Bone marrow (tissue), 2 donors: ENCODE measurements at regions not wholly inside any gene's neighbourhood (a gene's known extent, or its start where the extent isn't known, plus 50 kb on each side); places are given as distances from the start of the nearest gene placed in this dataset.

Experiments
- DNase-seq, 2 donors: peaks; one replicate each; lab custom pipeline; 2025; lab: John Stamatoyannopoulos, UW

- DNase-seq, result no peak
These were observed 135.4 kb upstream of the PCBD1 start for GRCh38 chr10:71023704-71024283.

DNA sequence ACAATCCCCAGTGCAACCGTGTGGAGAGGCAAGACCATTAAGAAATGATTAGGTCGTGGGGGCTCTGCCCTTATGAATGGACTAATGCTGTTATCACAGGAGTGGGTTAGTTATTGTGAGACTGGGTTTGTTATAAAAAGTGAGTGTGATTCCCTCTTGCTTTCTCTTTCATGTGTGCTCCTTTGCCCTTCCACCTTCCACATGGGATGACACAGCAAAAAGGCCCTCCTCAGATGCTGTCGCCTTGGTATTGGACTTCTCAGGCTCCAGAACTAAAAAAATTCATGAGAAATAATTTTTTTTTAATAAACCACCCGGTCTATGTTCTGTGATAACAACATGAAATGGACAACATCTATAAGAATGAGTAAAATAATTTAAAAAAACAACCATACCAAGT, 136.1 kb upstream of the PCBD1 start:
- no peak for DNase-seq

DNA sequence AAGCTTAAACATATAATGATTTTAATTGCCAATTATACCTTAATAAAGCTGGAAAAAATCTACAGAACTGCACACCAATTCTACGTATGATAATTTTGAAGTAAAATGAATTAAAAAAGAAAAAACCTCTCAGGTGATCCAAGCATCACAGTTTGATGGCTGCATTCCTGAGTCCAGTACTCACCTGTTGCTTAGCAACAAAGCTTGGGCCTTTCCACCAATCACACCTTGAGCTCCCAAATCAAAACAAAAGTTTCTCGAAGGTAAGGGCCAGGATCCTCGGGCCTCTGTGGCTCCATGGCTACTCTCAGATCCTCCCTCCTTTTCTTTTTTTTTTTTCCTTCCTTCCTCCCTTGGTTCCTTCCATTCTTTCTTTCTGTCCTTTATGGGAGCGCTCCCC, 137.2 kb upstream of the PCBD1 start:
- DNase-seq, result no peak

DNA sequence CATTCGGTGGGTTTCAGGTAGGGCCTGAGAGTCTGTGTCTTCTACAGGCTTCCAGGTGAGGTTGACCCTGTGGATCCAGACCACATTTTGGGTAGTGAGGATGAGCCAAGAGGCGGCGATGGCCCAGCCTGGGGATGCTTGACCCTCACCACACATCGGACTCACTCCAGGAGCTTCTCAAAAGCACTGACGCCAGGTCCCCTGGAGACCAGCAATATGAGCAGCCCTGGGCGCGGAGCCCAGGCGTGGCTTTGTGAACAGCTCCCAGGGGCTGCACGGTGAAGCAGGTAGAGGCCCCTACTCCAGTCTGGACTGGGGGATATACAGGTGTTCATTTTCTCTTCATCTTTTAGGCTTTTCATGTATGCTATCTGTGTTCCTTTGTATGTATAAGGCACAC, 139.7 kb upstream of the PCBD1 start:
- no peak for DNase-seq

GRCh38 chr10:71029411-71029892, 141.1 kb upstream of the PCBD1 start:
- no peak for DNase-seq

- DNase-seq, result no peak
These were observed 141.5 kb upstream of the PCBD1 start for GRCh38 chr10:71029907-71030306.

DNA sequence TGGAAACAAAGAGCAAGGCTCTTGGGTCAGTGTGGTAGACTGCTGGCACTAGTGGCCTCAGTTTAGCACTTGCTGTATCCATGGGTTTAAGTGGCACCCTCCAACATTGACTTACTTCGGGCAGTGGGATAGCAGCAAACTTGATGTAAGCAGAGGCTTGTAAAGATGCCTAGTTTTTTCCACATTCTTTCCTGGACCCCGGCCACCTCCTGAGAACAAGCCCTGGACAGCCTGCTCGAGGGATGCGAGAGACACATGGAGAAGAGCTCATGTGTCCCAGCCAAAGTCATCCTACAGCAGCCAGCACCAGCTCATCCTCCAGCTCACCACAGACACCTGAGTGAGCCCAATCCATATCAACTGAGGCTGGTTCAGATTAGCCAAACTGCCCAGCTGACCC, 142.7 kb upstream of the PCBD1 start:
- DNase-seq, result no peak

DNA sequence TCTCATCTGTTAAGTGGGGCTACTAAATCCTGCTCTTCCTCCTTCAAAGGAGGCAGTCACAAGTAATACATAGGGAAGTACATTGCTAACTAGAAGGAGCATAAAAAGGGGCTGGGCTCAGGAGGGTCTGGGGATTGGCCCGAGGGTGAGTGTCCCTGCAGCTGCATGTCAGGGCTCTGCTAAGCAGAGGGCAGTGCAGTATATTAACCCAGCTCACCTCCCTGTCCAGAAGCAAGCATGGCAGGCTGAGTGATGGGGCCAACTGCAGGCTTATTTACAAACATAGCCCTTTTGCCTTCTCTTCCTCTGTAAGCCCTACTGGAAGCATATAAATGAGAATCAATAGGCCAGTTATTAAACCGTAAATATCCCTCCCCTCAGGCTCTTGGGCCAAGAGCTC, 143.2 kb upstream of the PCBD1 start:
- DNase-seq, result no peak

DNA sequence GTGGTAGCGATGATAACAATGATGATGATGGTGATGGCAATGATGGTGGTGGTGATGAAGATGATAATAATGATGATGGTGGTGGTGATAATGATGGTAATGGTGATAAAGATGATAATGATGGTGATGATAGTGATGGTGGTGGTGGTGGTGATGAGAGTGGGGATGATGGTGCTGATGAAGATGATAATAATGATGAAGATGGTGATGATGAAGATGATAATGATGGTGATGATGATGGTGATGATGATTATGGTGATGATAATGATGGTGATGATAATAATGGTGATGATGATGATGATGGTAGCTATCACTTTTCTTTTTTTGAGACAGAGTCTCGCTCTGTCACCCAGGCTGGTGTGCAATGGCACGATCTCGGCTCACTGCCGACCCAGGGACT, 144.5 kb upstream of the PCBD1 start:
- no peak for DNase-seq

GRCh38 chr10:71033396-71033980, 145.1 kb upstream of the PCBD1 start:
- no peak for DNase-seq

DNA sequence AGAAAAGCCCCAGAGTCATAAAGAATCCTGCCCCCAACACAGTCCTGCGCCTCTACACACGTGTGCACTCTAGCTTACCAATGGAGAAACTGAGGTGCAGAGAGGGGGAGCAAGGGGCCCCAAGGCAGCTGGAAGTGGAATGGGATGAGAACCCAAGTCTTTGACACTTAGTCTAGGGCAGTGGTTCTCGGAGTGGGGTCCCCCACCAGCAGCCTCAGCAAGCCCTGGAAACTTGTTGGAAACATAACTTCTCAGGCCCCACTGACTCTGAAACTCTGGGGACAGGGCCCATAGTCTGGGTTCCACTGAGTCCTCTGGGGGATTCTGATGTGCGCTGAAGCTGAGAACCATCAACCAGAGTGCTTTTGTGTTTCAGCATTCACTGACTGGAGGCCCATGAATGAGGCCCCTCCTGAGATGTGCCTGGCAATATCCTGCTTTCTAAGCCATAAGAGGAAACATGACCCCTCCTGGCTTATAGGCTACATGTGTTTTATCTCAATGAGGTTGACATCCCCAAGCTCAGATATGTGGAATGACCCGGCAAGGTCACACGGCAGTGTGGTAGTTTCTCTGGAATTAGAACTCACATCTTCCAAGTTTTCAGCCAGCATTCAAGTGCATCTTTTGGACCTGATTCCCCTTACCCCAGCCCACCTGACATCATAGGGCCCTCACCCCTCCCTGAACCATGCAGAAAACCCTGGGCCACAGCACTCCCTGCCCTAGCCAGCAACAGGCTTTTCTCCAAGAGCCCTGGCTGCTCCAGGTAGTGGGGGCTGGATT, 147.3 kb upstream of the PCBD1 start:
- DNase-seq, result no peak

GRCh38 chr10:71036297-71036966, 148.1 kb upstream of the PCBD1 start:
- DNase-seq, result no peak

DNA sequence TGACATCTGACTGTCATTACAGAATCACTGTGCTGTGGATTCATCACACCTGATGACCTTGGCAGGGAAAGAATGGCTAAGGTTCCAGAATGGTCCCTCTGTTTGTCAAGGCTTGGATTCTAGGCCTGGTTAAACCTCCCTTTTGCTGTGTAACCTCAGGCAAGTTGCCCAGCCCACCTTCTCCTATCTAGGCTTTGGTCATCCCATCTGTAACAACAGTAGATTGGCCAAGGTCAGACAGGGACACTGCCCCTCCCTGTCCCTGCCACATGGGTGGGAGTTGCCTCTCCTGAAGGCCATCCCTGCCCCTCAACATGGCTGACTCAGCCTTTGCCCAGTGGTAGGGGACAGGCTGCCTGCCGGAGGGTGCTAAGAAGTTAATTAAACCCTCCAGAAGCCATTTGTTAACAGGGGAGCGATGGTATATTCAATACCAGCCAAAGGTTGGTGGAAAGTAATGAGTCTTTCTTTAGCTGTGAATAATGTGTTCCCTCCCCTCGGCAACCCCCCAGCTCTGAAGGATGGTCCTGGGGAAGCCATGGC, 149.8 kb upstream of the PCBD1 start:
- no peak for DNase-seq

DNA sequence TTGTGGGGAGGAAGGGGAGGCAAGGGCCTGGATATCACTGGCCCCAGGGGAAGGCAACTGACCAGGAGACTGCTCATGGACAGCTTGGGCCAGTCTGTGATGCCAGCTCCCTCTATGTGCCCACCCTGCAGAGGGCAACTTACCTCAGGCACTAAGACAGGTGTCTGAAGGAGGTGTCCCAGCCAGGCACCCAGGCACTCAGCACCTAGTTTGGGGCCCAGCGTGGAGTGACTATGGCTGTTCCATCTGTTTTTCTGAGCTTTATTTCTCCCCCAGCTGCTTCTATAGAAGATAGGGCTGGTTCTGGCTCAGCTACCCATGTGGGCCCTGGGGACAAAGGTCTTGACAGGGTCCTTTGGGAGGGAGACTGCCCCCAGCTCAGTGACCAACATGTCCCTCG, 150.6 kb upstream of the PCBD1 start:
- DNase-seq, result no peak

- DNase-seq, result no peak
These were observed 151.2 kb upstream of the PCBD1 start for GRCh38 chr10:71039551-71039950.

GRCh38 chr10:71040343-71040742, 152.0 kb upstream of the PCBD1 start:
- DNase-seq, result no peak

DNA sequence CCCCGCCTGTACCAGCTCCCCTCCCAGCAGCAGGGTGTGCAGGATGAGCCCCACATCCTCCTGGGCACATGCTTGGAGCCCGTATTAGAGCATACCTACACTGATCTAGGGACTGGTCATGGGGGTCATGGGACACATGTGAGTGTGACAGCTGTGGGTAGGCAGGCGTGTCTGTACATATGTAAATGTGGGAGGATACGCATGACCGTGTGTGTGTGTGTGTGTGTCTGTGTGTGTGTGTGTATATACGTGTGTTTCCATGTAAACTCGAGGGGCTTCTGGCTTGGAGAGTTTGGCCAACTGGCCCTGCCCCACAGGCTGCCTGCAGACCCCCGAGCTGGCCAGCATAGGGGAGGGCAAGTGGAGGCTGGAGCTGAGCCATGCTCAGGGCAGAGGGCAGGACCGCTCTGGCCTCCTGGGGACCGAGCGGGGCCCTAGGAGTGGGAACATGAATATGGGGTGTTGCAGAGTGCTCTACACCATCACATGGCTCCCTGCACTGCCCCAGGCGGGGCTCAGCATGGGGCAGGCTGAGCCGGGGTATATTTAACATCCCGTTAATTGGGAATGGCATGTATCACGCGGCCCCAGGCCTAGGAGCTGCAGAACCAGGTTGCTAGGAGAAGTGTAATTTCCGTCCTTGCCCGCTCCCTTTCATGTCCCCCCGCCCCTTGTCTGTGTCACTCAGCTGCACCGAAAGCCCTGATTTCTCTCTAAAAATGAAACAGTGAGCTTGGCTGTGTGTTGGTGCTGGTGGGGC, 152.7 kb upstream of the PCBD1 start:
- no peak for DNase-seq

DNA sequence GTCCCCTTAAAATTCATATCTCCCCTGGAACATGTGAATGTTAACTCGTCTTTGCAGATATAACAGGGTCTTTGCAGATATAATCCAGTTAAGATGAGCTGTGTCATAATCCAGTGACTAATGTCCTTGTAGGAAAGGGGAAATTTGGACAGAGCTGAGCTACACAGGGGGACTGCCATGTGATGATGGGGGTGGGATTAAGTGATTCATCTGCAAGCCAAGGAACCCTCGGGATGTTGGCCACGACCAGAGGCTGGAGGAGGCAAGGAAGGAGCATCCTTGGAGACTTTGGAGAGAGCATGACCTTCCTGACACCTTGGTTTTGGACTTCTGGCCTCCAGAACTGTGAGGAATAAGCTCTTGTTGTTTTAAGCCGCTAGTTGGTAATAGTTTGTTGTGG, 153.9 kb upstream of the PCBD1 start:
- DNase-seq, result no peak

DNA sequence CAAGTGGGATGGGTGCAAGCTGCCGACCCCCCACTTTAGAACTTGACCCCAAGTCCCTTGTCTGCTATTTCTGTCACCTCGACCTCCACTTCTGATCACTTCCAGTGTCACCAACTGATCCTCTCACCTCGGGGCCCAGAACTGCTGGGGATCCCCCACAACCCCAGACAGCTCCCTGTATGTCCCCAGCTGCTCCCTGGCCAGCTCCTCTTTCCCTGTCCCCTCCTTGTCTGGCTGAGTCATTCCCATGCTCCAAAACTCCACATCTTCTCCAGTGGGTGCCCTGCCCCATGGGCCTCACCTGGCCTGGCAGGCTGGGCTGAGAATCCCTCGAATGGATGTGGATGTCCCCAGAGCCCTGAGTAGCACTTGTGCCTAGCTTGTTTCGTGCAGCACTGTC, 154.3 kb upstream of the PCBD1 start:
- DNase-seq, result no peak

- no peak for DNase-seq
These were observed 155.5 kb upstream of the PCBD1 start for GRCh38 chr10:71043858-71044257.

DNA sequence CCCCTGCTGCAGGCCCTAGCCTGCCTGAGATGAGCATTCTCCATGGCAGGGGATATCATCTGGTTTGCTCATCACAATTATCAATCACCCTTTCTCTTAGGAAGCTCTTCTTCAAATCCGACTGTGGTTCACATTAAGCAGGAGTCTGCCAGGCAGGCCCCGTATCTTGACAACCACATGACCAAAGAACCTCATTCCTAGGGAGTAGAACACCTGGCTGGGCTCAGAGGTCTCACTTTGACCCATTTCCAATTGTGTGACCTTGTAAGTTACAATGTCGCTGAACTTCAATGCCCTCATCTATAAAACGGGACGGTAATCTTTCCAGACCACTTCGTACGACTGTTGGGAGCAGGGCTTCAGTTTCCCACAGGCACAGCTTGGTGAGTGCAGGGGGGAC, 156.4 kb upstream of the PCBD1 start:
- DNase-seq, result no peak
